HG03354 (cell line): ENCODE measurements at regions not wholly inside any gene's neighbourhood (a gene's known extent, or its start where the extent isn't known, plus 50 kb on each side); places are given as distances from the start of the nearest gene placed in this dataset.

Experiments used
- ATAC-seq: cut with Tn5 transposase; IDR thresholded peaks from one replicate; pipeline ENCODE4 v1.9.1; 2021; ENCODE audit warnings: mild to moderate bottlenecking; ENCODE audit not compliant: unreplicated experiment, poor library complexity, severe bottlenecking

GRCh38 chr9:119002491-119002890 is 366.7 kb downstream of the BRINP1 start:
- no peak for ATAC-seq

GRCh38 chr9:119003201-119003611 is 366.0 kb downstream of the BRINP1 start:
- no peak for ATAC-seq

GRCh38 chr9:119003882-119004617 is 365.2 kb downstream of the BRINP1 start:
- ATAC-seq = no peak

GRCh38 chr9:119004618-119004990 is 364.6 kb downstream of the BRINP1 start:
- no peak for ATAC-seq

- no peak for ATAC-seq
Observed at GRCh38 chr9:119005162-119005561, 364.1 kb downstream of the BRINP1 start.

GRCh38 chr9:119009249-119009648 is 360.0 kb downstream of the BRINP1 start:
- no peak for ATAC-seq

- no peak for ATAC-seq
Observed at GRCh38 chr9:119020284-119020683, 349.0 kb downstream of the BRINP1 start.

GRCh38 chr9:119020730-119021333 is 348.4 kb downstream of the BRINP1 start:
- ATAC-seq = no peak

GRCh38 chr9:119026120-119026519 is 343.1 kb downstream of the BRINP1 start:
- ATAC-seq = no peak

GRCh38 chr9:119027901-119028699 is 341.1 kb downstream of the BRINP1 start:
- ATAC-seq = no peak

- ATAC-seq = no peak
Observed at GRCh38 chr9:119029886-119030285, 339.3 kb downstream of the BRINP1 start.

GRCh38 chr9:119033596-119033995 is 335.6 kb downstream of the BRINP1 start:
- no peak for ATAC-seq

- ATAC-seq = no peak
Observed at GRCh38 chr9:119036969-119037368, 332.3 kb downstream of the BRINP1 start.

GRCh38 chr9:119043996-119044395 is 325.2 kb downstream of the BRINP1 start:
- no peak for ATAC-seq

GRCh38 chr9:119044806-119045205 is 324.4 kb downstream of the BRINP1 start:
- ATAC-seq = no peak

GRCh38 chr9:119047513-119048307 is 321.5 kb downstream of the BRINP1 start:
- no peak for ATAC-seq

GRCh38 chr9:119050281-119050680 is 319.0 kb downstream of the BRINP1 start:
- no peak for ATAC-seq

- no peak for ATAC-seq
Observed at GRCh38 chr9:119052339-119053030, 316.8 kb downstream of the BRINP1 start.

GRCh38 chr9:119053070-119053469 is 316.2 kb downstream of the BRINP1 start:
- ATAC-seq = no peak
